ENCODE measurements at regions not wholly inside any gene's neighbourhood (a gene's known extent, or its start where the extent isn't known, plus 50 kb on each side); places are given as distances from the start of the nearest gene placed in this dataset.

DNA sequence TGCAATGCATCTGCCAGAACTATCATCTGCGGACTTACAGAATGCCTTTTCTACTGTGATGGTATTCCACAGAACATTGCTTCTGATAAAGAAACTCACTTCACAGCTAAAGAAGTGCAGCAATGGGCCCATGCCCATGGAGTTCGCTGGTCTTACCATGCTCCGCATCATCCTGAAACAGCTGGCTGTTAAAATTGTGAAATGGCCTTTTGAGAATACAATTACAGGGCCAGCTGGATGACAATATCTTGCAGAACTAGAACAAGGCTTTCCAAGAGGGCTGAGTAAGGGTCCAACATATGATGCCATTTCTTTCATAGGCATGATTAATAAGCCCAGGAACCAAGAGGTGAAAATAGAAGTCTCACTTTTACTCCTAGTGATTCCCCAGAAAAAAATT, 104.1 kb upstream of the ADCY1 start:
- no peak for TF ChIP-seq POLR2A (IDR thresholded peaks at IDR 0.05; ENCODE audit: low read length)
- no peak for TF ChIP-seq GATA1 (IDR thresholded peaks at IDR 0.05; ENCODE audit: low read depth, low read length)
